NCI-H82 (cell line): ENCODE measurements at regions not wholly inside any gene's neighbourhood (a gene's known extent, or its start where the extent isn't known, plus 50 kb on each side); places are given as distances from the start of the nearest gene placed in this dataset.
"Not testable (repeated sequence)": the region's sequence is repeated elsewhere in the genome, so short reads cannot be mapped to it uniquely, and the experiment has no call there.

Source experiments
- DNase-seq: peaks from one replicate; lab custom pipeline; 2025; lab: John Stamatoyannopoulos, UW

GRCh38 chr2:187610450-187610849 is 56.2 kb upstream of the TFPI start:
- DNase-seq: not testable (repeated sequence)

GRCh38 chr2:187612857-187613256 is 58.6 kb upstream of the TFPI start:
- no peak for DNase-seq

DNA sequence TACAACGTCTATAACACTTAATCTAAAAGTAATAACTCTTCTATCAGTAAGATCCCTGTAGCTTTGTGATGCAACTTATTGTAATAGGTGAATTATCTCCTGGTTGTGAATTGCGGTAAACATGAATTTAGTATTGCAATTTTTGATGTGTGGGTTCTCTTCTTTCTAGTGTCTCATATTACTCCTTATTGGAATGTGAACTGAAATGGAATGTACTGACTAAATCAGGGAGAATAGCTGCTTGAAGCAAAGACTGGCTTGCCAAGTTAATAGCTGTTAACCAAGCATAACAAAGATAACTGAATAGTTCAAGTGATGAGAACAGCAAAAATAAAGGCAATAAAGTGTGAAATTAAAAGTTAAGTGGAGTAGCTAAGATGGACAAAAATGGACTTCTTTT is 60.5 kb upstream of the TFPI start:
- no peak for DNase-seq

- DNase-seq: no peak
These were observed 61.1 kb upstream of the TFPI start for GRCh38 chr2:187615364-187615763.

DNA sequence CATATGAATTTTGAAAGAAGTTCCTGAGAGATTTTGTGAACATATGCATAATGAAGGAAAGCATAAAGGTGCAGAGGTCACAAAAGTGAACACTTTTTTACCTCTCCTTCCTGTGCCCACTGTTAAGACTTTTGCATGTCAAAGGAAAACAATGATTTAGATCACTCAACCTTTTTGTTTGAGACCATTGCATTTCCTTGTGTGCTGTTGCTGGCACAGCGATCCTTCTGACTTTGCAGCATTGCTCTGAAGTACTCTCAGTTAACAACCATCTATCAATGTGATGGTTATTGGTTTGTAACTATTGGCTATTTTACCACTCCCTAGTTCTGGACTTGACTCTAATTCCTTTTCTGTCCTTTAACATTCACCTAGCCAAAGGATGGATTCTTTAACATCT is 61.7 kb upstream of the TFPI start:
- no peak for DNase-seq

DNA sequence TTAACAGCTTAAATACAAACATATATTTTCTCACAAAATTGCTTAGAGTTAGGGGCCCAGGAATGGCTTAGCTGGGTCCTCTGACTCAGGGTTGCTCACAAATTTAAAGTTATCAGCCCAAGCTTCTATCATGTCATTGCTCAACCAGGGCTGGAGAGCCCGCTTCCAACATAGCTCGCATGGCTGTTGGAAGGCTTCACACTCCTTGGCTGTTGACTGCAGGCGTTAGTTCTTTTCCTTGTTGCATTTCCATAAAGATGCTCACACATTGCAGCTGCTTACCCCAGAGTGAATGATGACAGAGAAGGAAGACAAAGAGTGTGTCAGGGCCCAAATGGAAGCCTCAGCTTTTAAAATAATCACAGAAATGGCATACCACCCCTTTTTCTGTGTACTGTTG is 62.9 kb upstream of the TFPI start:
- no peak for DNase-seq

DNA sequence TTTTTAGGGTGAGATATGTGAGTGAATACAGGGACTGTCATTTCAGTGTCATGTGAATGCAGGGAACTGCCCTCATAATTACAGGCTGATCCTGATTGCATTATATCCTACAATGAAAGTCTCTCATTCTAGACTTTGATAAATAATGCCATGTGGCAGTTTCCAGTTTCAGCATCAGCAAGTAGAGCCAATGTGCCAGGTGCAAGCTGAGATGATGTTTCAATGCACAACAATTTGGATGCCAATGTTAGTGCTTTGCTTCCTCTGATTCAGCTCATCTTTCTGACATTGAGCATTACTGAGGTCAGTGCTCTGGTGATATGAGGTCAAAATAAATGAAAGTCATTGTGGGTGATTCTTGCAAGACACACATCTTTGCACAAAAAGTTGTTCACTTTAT is 63.7 kb upstream of the TFPI start:
- DNase-seq: no peak

DNA sequence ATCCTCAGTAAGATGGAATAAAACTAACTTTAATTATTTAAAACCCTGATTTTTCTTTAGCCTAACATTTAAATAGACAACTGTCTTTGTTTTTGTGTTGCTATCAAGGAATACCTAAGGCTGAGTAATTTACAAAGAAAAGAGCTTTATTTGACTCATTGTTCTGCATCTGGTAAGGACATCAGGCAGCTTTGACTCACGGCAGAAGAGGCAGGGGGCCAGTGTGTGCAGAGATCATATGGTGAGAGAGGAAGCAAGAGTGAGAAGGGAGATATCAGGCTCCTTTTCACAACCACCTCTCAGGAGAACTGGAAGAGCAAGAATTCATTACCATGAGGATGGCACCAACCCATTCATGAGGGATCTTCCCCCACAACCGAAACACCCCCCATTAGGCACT is 64.6 kb upstream of the TFPI start:
- no peak for DNase-seq

GRCh38 chr2:187627153-187627552 is 72.9 kb upstream of the TFPI start:
- no peak for DNase-seq

DNA sequence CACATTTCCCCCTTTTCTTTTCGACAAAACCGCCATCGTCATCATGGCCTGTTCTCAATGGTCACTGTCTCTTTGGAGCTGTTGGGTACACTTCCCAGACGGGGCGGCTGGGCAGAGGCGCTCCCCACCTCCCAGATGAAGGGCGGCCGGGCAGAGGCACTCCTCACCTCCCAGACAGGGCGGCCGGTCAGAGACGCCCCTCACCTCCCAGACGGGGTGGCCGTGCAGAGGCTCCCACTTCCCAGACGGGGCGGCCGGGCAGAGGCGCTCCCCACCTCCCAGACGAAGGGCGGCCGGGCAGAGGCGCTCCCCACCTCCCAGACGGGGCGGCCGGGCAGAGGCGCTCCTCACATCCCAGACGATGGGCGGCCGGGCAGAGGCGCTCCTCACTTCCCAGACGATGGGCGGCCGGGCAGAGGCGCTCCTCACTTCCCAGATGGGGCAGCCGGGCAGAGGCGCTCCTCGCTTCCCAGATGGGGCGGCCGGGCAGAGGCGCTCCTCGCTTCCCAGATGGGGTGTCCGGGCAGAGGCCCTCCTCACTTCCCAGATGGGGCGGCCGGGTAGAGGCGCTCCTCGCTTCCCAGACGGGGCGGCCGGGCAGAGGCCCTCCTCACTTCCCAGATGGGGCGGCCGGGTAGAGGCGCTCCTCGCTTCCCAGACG is 82.6 kb upstream of the TFPI start:
- not testable (repeated sequence) for DNase-seq

DNA sequence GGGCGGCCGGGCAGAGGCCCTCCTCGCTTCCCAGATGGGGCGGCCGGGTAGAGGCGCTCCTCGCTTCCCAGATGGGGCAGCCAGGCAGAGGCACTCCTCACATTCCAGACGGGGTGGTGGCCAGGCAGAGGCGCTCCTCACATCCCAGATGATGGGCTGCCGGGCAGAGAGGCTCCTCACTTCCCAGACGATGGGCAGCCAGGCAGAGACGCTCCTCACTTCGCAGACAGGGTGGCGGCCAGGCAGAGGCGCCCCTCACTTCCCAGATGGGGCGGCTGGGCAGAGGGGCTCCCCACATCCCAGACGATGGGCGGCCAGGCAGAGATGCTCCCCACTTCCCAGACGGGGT is 83.1 kb upstream of the TFPI start:
- DNase-seq: not testable (repeated sequence)

GRCh38 chr2:187637771-187638170 is 83.5 kb upstream of the TFPI start:
- DNase-seq: not testable (repeated sequence)

DNA sequence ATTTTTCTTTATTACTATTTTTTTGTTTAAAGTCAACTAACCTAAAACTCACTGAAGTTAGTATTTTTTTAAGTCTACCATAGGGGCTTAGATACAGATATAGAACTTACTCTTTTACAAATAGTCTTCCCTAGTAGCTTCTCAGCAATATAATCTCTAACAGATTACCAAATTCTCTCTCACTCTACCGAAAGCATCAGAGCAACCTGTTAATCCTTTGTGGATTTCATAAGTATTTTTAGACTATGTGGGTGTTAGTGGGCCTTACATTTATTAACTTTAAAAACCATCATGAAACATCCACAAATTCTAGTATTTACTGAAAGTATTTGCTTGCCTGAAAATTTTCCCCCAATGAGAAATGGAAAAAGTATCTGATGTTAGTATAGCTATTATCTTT is 84.6 kb upstream of the TFPI start:
- DNase-seq: no peak

GRCh38 chr2:187640926-187641510 is 86.8 kb upstream of the TFPI start:
- DNase-seq: no peak

DNA sequence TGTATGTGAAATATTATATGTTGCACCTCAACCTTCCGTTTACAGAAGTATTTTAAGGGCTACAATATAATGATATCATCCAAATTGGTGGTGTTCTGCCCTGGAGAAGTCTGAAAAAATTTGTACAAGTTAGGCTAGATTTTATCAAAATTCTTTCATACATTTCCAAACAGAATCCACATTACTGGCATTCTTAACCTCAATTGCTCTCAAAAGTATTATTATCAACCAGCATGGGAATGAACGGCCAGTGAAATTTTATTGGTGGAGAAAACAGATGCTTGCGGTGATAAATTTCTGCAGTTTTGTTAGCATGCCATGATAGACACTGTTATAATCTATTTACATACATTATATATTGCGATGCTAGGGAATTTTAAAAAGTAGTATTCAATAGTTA is 88.3 kb upstream of the TFPI start:
- no peak for DNase-seq

DNA sequence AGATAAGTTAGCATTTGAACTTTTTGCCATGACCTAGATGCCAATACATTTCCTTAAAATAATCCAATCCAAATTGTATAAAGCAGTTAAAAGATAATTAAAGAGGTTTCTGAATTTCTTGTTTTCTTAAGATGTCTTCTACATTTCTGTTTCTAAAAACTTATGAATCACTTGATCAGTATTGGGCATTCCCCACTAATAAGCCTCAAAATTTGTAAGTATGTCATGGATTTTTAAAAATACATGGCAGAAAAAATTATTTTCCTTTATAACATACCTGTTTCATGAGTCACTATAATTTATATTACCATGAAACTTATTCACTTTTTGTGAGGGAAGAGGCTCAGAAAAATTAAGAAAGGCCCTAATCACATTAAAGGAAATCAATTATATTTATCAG is 90.3 kb upstream of the TFPI start:
- DNase-seq: no peak

GRCh38 chr2:187644981-187645380 is 90.7 kb upstream of the TFPI start:
- no peak for DNase-seq

DNA sequence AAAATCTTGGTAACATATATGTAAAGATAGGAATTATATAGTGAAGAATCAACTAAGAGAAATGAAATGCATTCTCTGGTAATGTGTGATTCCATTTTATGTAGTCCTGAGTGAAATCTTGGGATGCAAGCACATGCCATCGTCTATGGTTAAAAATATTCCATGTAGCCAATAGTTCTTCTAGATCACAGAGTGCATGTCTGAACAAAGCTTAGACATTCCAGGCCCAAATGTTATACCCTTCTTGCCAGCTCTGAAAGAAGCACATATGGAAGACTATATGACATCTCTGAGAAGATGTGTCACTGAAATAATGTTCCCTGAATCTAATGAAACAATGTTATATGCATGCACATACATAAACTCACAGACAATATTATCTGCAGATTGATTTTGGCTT is 92.3 kb upstream of the TFPI start:
- DNase-seq: no peak

GRCh38 chr2:187654535-187654934 is 100.3 kb upstream of the TFPI start:
- peak; percentile 56 for DNase-seq

DNA sequence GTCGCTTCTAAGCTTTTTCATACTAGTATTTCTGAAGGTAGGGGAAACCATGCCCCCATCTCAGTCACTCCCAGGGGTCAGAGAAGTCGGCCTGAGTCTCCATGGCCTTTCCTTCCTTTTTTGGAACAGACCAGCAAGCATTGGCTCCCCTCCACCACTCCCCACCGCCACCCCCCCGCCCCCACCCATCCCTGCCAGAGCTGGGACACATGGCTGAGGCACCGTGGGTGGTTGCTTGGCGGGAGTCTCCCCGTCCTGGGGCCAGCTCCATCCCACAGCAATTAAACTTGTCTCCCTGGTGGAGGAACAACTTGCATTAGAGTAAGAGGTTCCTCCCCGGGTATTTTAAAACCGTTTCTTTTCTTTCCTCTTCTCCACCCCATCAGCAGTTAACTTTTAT is 100.8 kb upstream of the TFPI start:
- DNase-seq: no peak

GRCh38 chr2:187656123-187656522 is 101.9 kb upstream of the TFPI start:
- no peak for DNase-seq

DNA sequence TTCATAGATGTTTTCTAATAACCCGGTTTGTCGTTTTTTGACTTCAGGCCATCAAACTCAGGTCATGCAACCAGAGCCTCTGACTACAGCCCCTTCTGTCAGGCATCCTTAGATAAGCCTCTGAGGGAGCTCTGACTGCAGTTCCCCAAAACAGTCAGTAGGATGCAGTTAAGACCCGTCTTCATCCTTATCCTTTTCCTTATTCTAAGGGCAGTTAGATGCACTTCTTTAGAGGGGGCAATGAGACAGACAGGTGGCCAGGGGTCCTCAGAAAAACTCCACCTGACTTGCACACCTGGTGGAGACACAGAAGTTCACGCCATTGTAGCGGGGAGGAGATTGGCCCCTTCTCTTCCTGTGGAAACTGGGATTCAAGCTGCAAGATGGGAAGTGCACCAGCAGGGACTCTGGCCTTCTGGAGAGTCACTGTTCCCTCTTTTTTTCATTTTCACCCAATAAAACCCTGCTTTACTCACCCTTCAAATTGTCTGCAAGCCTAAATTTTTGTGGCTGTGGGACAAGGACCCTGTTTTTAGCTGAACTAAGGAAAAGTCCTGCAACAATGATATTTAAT is 104.8 kb upstream of the TFPI start:
- peak; percentile 80 for DNase-seq

GRCh38 chr2:187676050-187676449 is 121.8 kb upstream of the TFPI start:
- DNase-seq: not testable (repeated sequence)

GRCh38 chr2:187679454-187679853 is 125.2 kb upstream of the TFPI start:
- no peak for DNase-seq
